GM23338 (cell line): ENCODE measurements at regions not wholly inside any gene's neighbourhood (a gene's known extent, or its start where the extent isn't known, plus 50 kb on each side); places are given as distances from the start of the nearest gene placed in this dataset.

Source experiments
- ATAC-seq: fragments of 200-7000 bp; cut with Tn5 transposase; 3 replicates; pipeline ENCODE4 v1.9.1; 2020
- DNase-seq: peaks from one replicate; pipeline ENCODE4 v3.0.0-alpha.2; 2015; ENCODE audit warnings: low spot score
- H2AFZ ChIP-seq: fragments of 200-600 bp; sonication (generic); 2 replicates; pipeline ENCODE4 v1.8.0; 2016; ENCODE audit warnings: antibody characterized with exemption, mild to moderate bottlenecking, moderate library complexity
- H3F3A ChIP-seq: fragments of 200-600 bp; sonication (generic); replicated peaks from 2 replicates; pipeline ENCODE4 v1.8.0; 2017; ENCODE audit warnings: antibody characterized with exemption, mixed run types, low read depth
- H3K27ac ChIP-seq: fragments of 200-600 bp; sonication (generic); 2 replicates; pipeline ENCODE4 v1.6.1; 2016; ENCODE audit warnings: low read depth
- H3K27me3 ChIP-seq: fragments of 200-600 bp; sonication (generic); 2 replicates; pipeline ENCODE4 v1.8.0; 2016; ENCODE audit warnings: mild to moderate bottlenecking, mixed run types, moderate library complexity; ENCODE audit not compliant: insufficient read depth
- H3K36me3 ChIP-seq: fragments of 200-600 bp; sonication (generic); 2 replicates; pipeline ENCODE4 v1.8.0; 2016; ENCODE audit warnings: mild to moderate bottlenecking; ENCODE audit not compliant: insufficient read depth
- H3K4me1 ChIP-seq: fragments of 200-600 bp; sonication (generic); 2 replicates; pipeline ENCODE4 v1.8.0; 2016; ENCODE audit warnings: mild to moderate bottlenecking, moderate library complexity; ENCODE audit not compliant: insufficient read depth
- H3K4me2 ChIP-seq: fragments of 200-600 bp; sonication (generic); 2 replicates; pipeline ENCODE4 v1.7.1; 2017; ENCODE audit warnings: mixed run types
- H3K4me3 ChIP-seq: fragments of 200-600 bp; sonication (generic); 2 replicates; pipeline ENCODE4 v1.6.1; 2016; ENCODE audit warnings: mixed run types
- H3K79me2 ChIP-seq: fragments of 200-600 bp; sonication (generic); replicated peaks from 2 replicates; pipeline ENCODE4 v1.8.0; 2017; ENCODE audit warnings: mild to moderate bottlenecking; ENCODE audit not compliant: insufficient read depth
- H3K9me2 ChIP-seq: fragments of 200-600 bp; sonication (generic); 2 replicates; pipeline ENCODE4 v1.8.0; 2017; ENCODE audit not compliant: insufficient read depth
- H4K20me1 ChIP-seq: fragments of 200-600 bp; sonication (generic); replicated peaks from 2 replicates; pipeline ENCODE4 v1.8.0; 2017; ENCODE audit warnings: mild to moderate bottlenecking; ENCODE audit not compliant: insufficient read depth
- H3K27ac Mint-ChIP-seq: 2 replicates; pipeline ENCODE4 v1.8.0; 2020; ENCODE audit warnings: inconsistent platforms, mild to moderate bottlenecking, moderate library complexity, mixed read lengths
- H3K27me3 Mint-ChIP-seq: 3 replicates; pipeline ENCODE4 v1.8.0; 2022; ENCODE audit warnings: low read depth, mild to moderate bottlenecking, moderate library complexity, mixed read lengths, inconsistent platforms; ENCODE audit not compliant: insufficient read depth, poor library complexity
- H3K36me3 Mint-ChIP-seq: 3 replicates; pipeline ENCODE4 v1.8.0; 2021; ENCODE audit warnings: low read depth, mild to moderate bottlenecking, inconsistent platforms, moderate library complexity, mixed read lengths
- H3K4me1 Mint-ChIP-seq: 3 replicates; pipeline ENCODE4 v1.8.0; 2020; ENCODE audit warnings: mild to moderate bottlenecking, inconsistent platforms, mixed read lengths
- H3K4me3 Mint-ChIP-seq: 3 replicates; pipeline ENCODE4 v1.8.0; 2021; ENCODE audit warnings: moderate library complexity, mild to moderate bottlenecking, inconsistent platforms, mixed read lengths
- H3K9me3 Mint-ChIP-seq: 3 replicates; pipeline ENCODE4 v1.8.0; 2020; ENCODE audit warnings: moderate library complexity, mild to moderate bottlenecking, inconsistent platforms, mixed read lengths
- CREB1 ChIP-seq: fragments of 250-450 bp; sonication (Bioruptor Pico); IDR thresholded peaks from 2 replicates; pipeline ENCODE4 v1.5.0; 2020; ENCODE audit warnings: low read depth, mild to moderate bottlenecking, moderate library complexity
- EZH2 ChIP-seq: fragments of 200-600 bp; sonication (generic); IDR thresholded peaks from one replicate; pipeline ENCODE4 v1.8.0; 2017; ENCODE audit warnings: antibody characterized with exemption, mild to moderate bottlenecking, low read depth; ENCODE audit not compliant: unreplicated experiment
- EZH2phosphoT487 ChIP-seq: fragments of 200-600 bp; sonication (generic); IDR thresholded peaks from one replicate; pipeline ENCODE4 v1.8.1; 2018; ENCODE audit warnings: antibody characterized with exemption; ENCODE audit not compliant: unreplicated experiment
- POLR2AphosphoS5 ChIP-seq: IDR thresholded peaks from 2 replicates; pipeline ENCODE4 v1.6.1; 2016; ENCODE audit warnings: antibody characterized with exemption, low read depth
- ZNF114 ChIP-seq: fragments of 250-450 bp; sonication (Bioruptor Pico); IDR thresholded peaks from 2 replicates; pipeline ENCODE4 v1.5.0; 2020; ENCODE audit warnings: mild to moderate bottlenecking, moderate library complexity
- ZNF331 ChIP-seq: fragments of 250-450 bp; sonication (Bioruptor Pico); IDR thresholded peaks from 2 replicates; pipeline ENCODE4 v1.5.0; 2020; ENCODE audit warnings: low read depth, mild to moderate bottlenecking, moderate library complexity
- TF ChIP-seq, protein P1 (sequence below): fragments of 250-450 bp; sonication (Bioruptor Pico); IDR thresholded peaks from 2 replicates; pipeline ENCODE4 v1.5.0; 2020; ENCODE audit warnings: mild to moderate bottlenecking, moderate library complexity
- TF ChIP-seq, protein P2 (sequence below): IDR thresholded peaks from 2 replicates; pipeline ENCODE4 v1.6.1; 2016; ENCODE audit warnings: antibody characterized with exemption
- TF ChIP-seq, protein P3 (sequence below), 2 experiments: fragments of 200-600 bp in 1 of 2; sonication (generic) in 1 of 2; conservative IDR thresholded peaks; 2 replicates each; pipeline versions ENCODE4 v1.5.1 to v1.6.1; 2016 to 2017; ENCODE audit warnings: antibody characterized with exemption in 2 of 2, low read depth in 2 of 2, mild to moderate bottlenecking in 2 of 2, moderate library complexity in 1 of 2

- TF ChIP-seq, protein P1, sequence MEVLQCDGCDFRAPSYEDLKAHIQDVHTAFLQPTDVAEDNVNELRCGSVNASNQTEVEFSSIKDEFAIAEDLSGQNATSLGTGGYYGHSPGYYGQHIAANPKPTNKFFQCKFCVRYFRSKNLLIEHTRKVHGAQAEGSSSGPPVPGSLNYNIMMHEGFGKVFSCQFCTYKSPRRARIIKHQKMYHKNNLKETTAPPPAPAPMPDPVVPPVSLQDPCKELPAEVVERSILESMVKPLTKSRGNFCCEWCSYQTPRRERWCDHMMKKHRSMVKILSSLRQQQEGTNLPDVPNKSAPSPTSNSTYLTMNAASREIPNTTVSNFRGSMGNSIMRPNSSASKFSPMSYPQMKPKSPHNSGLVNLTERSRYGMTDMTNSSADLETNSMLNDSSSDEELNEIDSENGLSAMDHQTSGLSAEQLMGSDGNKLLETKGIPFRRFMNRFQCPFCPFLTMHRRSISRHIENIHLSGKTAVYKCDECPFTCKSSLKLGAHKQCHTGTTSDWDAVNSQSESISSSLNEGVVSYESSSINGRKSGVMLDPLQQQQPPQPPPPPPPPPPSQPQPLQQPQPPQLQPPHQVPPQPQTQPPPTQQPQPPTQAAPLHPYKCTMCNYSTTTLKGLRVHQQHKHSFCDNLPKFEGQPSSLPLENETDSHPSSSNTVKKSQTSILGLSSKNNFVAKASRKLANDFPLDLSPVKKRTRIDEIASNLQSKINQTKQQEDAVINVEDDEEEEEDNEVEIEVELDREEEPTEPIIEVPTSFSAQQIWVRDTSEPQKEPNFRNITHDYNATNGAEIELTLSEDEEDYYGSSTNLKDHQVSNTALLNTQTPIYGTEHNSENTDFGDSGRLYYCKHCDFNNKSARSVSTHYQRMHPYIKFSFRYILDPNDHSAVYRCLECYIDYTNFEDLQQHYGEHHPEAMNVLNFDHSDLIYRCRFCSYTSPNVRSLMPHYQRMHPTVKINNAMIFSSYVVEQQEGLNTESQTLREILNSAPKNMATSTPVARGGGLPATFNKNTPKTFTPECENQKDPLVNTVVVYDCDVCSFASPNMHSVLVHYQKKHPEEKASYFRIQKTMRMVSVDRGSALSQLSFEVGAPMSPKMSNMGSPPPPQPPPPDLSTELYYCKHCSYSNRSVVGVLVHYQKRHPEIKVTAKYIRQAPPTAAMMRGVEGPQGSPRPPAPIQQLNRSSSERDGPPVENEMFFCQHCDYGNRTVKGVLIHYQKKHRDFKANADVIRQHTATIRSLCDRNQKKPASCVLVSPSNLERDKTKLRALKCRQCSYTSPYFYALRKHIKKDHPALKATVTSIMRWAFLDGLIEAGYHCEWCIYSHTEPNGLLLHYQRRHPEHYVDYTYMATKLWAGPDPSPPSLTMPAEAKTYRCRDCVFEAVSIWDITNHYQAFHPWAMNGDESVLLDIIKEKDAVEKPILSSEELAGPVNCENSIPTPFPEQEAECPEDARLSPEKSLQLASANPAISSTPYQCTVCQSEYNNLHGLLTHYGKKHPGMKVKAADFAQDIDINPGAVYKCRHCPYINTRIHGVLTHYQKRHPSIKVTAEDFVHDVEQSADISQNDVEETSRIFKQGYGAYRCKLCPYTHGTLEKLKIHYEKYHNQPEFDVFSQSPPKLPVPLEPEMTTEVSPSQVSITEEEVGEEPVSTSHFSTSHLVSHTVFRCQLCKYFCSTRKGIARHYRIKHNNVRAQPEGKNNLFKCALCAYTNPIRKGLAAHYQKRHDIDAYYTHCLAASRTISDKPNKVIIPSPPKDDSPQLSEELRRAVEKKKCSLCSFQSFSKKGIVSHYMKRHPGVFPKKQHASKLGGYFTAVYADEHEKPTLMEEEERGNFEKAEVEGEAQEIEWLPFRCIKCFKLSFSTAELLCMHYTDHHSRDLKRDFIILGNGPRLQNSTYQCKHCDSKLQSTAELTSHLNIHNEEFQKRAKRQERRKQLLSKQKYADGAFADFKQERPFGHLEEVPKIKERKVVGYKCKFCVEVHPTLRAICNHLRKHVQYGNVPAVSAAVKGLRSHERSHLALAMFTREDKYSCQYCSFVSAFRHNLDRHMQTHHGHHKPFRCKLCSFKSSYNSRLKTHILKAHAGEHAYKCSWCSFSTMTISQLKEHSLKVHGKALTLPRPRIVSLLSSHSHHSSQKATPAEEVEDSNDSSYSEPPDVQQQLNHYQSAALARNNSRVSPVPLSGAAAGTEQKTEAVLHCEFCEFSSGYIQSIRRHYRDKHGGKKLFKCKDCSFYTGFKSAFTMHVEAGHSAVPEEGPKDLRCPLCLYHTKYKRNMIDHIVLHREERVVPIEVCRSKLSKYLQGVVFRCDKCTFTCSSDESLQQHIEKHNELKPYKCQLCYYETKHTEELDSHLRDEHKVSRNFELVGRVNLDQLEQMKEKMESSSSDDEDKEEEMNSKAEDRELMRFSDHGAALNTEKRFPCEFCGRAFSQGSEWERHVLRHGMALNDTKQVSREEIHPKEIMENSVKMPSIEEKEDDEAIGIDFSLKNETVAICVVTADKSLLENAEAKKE (CRISPR knock-in tag) = no peak
- TF ChIP-seq, protein P2, sequence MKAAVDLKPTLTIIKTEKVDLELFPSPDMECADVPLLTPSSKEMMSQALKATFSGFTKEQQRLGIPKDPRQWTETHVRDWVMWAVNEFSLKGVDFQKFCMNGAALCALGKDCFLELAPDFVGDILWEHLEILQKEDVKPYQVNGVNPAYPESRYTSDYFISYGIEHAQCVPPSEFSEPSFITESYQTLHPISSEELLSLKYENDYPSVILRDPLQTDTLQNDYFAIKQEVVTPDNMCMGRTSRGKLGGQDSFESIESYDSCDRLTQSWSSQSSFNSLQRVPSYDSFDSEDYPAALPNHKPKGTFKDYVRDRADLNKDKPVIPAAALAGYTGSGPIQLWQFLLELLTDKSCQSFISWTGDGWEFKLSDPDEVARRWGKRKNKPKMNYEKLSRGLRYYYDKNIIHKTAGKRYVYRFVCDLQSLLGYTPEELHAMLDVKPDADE = no peak
- TF ChIP-seq ZNF114 (CRISPR knock-in tag) = no peak
- TF ChIP-seq ZNF331 (CRISPR knock-in tag) = no peak
- no peak for TF ChIP-seq EZH2
- TF ChIP-seq POLR2AphosphoS5 = no peak
- no peak for TF ChIP-seq CREB1 (CRISPR knock-in tag)
Observed at GRCh38 chr5:123278284-123278683, 144.9 kb downstream of the CEP120 start (continued).

GRCh38 chr5:123273984-123274383 lies 149.2 kb downstream of the CEP120 start:
- no peak overlapping the region for H3K4me3 Mint-ChIP-seq
- Histone ChIP-seq H3F3A (no peaks in the 10 kb centered on the region), H3K36me3 (no peaks in the 10 kb centered on the region), H3K4me3 (no peak overlapping the region), H4K20me1 (no peaks in the 10 kb centered on the region), H3K4me2 (no peak overlapping the region), H3K27ac (no peak overlapping the region), H2AFZ (no peak overlapping the region), H3K79me2 (no peaks in the 10 kb centered on the region), H3K27me3 (no peaks in the 10 kb centered on the region), H3K9me2 (0 out of 2 replicates have a peak, but pooled peaks cover 6% of the 10 kb centered on the region), H3K4me1 (peaks cover 4% of the 10 kb centered on the region; the same call in 1 of the 2 replicates)
- TF ChIP-seq EZH2phosphoT487 (no peak), CREB1 (CRISPR knock-in tag) (no peak), POLR2AphosphoS5 (no peak)
- TF ChIP-seq, protein P3, sequence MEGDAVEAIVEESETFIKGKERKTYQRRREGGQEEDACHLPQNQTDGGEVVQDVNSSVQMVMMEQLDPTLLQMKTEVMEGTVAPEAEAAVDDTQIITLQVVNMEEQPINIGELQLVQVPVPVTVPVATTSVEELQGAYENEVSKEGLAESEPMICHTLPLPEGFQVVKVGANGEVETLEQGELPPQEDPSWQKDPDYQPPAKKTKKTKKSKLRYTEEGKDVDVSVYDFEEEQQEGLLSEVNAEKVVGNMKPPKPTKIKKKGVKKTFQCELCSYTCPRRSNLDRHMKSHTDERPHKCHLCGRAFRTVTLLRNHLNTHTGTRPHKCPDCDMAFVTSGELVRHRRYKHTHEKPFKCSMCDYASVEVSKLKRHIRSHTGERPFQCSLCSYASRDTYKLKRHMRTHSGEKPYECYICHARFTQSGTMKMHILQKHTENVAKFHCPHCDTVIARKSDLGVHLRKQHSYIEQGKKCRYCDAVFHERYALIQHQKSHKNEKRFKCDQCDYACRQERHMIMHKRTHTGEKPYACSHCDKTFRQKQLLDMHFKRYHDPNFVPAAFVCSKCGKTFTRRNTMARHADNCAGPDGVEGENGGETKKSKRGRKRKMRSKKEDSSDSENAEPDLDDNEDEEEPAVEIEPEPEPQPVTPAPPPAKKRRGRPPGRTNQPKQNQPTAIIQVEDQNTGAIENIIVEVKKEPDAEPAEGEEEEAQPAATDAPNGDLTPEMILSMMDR (conservative IDR thresholded peaks at IDR 0.05; ENCODE audit: low read depth in 2 of 2) = peak in 1 of 2 experiments; percentile 46; a peak in 3 of 4 replicates
- peaks cover 7% of the 10 kb centered on the region for H3K4me1 Mint-ChIP-seq
- DNase-seq (peak; percentile 11), ATAC-seq (no peak)
- H3K9me3 Mint-ChIP-seq = no peaks in the 10 kb centered on the region
- no peak overlapping the region for H3K27ac Mint-ChIP-seq
- no peaks in the 10 kb centered on the region for H3K27me3 Mint-ChIP-seq
- no peaks in the 10 kb centered on the region for H3K36me3 Mint-ChIP-seq
